ENCODE measurements at regions not wholly inside any gene's neighbourhood (a gene's known extent, or its start where the extent isn't known, plus 50 kb on each side); places are given as distances from the start of the nearest gene placed in this dataset.

DNA sequence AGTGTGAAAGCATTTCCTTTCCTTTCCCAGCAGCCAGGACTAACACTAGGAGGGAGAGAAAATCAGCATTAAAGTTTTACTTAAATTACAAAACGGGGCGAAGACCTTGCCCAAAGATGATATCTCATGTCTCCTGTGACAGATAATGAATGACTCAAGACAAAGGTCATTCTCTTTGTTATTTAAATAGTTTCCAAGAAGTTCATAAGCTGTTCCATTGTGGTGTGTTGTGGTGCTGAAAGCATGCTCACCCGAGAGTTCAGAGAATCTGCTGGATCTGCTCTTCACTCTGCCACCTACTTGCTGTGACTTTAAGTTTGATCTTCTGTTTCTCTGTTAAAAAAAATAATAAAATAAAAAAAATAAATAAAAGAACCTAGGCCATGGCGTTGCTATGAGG lies 265.9 kb upstream of the NR4A3 start:
- DNase-seq = no peak

DNA sequence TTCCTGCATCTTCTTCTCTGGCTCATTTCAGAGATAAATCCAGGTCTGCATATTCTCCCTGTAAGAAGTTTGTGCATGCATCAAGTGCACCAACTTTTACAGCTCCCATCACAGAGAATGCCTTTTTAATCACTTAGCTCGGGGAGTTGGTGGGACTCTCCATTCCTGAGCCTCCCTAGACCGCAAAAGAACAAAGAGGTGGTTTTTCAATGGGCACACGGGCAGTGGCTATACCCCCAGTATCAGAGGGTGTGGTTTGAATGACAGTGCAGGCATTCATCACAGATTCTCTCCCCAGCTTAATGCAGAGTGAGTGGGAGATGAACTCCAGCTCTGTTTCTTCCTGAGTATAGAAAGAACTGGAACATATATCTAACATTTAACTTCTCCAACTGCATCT lies 264.7 kb upstream of the NR4A3 start:
- DNase-seq = no peak

DNA sequence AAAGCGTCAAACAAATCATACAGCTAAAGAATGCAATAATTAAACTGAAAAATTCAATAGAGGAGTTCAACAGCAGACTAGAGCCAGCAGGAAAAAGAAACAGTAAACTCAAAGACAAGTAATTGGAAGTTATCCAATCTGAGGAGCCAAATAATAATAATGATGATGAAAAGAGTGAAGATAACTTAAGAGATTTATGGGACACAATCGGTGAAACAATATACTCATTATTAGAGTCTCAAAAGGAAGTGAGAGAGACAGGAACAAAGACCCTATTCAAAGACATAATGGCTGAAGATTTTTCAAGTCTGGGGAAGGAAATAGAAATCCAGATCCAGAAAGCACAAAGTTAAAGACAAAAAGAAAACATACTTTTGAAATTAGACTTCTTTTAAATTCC lies 263.9 kb upstream of the NR4A3 start:
- no peak for DNase-seq

DNA sequence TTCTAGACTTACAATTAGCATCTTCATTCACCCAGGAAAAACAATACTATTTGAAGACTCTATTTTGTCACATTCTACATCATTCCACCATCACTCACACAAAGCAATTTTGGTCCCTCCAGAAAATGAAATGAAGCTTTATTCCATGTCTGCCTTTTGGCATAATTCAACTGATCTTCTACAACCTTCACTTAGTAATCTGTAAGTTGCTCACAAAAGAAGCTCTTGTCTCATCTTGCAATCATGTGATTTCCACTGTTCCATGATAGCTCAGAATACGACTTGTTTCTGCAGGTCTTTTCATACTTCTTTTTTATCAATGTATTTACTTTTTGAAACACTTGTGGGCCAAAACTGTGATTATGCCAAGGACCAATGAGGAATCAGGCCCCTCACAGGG lies 261.9 kb upstream of the NR4A3 start:
- DNase-seq = no peak

DNA sequence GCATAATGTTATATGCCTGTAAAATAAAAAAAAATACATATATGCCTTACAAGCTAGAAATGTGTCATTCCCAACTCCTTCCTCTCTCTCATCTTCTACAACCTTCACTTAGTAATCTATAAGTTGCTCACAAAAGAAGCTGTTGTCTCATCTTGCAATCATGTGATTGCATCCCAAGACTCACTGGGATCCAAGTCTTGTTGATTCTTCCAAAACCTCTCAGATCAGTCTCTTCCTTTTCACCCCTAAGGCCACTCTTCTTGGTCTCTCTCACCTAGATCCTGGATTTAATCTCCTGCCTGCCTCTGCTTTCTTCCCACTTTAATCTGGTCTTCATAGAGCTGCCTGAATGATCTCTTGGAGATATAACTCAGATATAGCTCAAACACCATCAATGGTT lies 261.1 kb upstream of the NR4A3 start:
- no peak for DNase-seq

DNA sequence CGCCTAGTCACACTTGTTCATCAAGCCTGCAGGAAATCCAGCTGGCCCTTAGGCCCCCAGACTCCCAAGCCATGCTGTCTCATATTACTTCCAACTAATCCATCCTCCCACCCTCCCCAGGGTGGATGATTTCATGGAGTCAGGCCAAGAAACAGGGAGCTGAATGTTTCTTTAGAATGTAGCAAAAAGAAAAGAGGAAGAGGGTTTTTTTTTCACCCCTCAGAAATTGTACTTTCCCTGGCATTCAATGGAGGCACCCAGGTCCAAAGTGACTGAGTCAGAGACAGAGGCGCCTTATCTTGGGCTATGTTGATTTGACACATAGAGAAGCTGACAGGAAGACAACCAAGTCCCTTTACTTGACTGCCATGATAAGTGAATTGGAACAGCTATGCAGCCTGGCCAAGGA lies 260.2 kb upstream of the NR4A3 start:
- DNase-seq = no peak

DNA sequence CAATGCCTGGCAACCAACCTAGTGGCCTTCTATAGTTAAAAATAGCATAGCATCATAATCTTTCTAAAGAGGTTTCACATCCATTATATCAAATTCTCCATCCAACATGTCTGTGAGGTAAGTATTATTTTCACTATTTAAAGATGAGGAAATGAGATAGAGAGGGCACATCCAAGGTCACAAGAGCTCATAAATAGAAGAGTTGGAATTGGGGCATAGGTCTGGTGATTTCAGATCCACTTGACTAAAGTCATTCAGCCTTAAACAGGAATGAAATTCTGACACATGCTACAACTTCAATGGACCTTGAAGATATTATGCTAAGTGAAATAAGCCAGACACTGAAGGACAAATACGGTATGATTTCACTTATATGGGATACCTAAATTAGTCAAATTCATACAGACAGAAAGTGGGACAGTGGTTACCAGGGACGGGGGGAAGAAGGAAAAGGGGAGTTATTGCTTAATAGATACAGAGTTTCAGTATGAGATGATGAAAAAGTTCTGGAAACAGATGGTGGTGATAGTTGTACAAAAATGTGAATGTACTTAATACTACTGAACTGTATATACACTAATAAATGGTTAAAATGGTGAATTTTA lies 259.6 kb upstream of the NR4A3 start:
- no peak for DNase-seq

DNA sequence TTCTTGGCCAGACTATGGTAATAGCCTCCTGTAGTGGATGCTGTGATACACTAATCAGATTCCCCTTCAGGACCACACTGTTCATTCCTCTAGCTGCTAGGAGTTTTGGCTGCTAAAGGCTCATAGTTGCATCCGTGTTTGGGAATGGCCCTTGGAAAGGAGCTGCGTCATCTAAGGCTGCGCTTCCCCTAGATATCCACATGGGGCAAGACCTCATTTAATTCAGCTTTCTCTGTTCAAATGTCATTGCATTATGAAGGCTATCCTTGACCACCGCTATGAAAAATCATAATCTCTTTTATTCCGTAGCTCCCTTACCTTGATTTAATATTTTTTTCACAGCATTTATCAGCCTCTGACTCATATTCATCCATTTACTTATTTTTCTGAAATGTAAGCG lies 258.3 kb upstream of the NR4A3 start:
- DNase-seq = no peak

DNA sequence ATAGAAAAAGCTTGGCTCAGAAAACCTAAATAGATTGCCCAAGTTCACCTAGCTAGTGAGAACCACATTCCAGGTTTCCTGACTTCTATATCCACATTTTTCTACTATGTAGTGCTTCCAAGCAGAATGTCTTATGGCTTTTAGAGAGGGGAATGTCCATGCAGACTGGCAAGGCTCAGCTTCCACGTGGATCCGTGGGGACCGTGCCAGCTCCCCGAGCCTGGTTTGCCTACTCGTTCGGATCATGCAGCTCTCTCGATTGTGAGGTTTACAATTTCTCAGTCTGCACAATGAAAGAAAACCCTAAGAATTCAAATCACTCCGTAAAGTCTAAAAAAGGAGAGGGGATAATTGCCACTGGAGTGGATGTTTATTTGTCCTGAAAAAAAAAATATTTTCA lies 256.5 kb upstream of the NR4A3 start:
- no peak for DNase-seq

DNA sequence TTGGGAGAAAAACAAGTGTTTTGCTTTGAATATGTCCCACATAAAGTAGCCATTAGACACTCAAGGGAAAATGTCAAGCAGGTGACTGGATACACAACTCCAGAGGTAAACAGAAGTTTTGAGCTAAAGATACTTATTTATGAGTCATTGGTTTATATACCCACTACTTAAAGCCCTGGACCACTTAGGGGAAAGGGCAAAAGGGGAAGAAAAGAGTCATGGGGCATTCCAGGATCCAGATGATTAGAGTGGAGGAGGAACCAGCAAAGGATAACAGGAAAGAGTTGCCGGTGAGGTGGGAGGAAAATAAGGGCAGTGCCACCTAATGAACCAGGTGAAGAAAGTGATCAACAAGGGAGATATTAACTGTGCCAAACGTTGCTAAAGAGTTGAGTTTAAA lies 254.2 kb upstream of the NR4A3 start:
- no peak for DNase-seq

DNA sequence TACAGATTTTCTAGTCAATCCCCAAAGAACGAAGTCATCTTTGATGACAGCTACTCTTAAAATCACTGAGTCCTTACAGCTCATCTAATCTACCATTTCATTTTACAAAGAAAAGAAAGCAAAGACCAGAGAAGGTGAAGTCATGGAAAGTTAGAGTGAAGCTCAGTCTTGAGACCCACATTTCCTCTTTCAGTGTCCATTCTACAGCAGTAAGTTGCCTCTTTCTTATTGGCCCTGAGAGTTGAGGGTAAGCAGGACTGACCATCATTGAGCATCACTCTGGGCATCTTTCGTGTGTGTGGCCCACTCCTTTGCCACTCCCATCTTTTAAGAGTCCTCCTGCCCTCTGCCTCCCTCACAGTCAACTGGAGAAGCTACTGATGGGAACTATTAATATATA lies 251.8 kb upstream of the NR4A3 start:
- DNase-seq = no peak

DNA sequence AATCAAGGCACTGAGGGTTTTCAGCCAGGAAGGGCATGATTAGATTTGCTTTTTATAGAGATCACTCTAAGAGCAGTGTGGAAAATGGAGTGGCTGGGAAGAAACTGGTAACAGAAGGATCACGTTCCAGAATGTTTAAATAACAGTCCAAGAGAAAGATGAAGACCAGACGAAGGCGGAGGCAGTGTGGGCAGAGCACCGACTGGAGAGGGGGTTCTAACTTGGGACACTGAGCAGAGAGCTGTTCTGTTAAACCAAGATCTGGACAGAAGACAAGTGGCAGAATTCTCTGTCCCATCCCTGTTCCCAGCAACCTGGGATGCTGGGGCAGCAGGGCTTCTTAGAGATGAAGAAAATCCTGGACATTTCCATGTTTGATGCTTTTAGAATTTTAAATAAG lies 249.1 kb upstream of the NR4A3 start:
- no peak for DNase-seq

DNA sequence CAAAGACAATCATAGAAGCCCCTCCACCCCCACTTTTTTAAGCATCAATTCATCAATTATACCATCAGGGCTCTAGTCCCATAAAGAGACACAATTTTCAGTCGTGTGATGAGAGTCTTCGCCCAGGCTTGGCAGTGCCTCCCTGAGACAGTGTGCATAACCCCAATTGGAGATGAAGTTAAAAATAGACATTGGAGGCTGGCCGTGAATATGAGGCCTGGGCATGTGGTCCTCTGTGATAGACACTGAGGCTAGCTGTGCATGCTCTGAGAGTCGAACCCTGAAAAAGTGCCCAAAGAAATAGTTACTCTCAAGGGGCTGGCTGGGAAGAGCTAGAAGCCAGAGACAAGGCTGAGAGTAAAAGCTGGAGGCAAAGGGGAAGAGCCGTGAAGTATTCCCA lies 248.6 kb upstream of the NR4A3 start:
- no peak for DNase-seq

DNA sequence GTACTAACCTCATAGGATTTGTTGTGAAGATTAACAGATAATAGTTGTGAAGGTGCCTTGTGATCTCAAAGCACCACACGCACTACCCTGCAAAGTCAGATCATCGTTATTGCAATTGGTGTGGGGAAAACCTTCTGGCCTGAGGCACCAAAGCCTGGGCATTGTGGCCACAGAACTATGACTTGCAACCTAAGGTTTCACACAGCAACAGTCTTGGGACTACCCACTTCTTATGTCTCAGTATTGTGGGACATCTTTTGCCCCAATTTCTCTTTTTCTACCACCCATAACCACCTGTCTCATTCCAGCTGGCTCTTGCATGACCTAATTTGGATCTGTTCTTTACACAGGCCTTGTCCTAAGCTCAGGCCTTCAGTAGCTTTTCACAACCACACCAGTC lies 247.8 kb upstream of the NR4A3 start:
- DNase-seq = no peak

DNA sequence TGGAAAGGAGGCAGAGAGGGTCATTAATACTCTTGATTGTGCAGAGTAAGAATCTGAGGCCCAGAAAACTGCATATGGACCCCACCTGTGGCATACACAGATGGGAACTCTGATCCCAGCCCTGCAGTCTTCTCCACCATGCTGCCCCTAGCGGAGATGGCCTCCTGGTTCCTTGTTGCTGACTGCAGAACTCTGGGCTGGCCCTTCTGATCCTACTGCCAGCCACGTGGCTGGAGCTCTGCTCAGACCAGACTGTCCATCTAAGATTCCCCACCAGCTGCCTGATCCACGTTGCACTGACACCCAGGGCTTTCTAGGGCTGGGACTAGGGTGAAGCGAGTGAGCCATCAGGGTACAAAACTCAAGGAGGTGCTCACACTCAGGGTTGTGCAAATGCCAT lies 245.7 kb upstream of the NR4A3 start:
- no peak for DNase-seq

DNA sequence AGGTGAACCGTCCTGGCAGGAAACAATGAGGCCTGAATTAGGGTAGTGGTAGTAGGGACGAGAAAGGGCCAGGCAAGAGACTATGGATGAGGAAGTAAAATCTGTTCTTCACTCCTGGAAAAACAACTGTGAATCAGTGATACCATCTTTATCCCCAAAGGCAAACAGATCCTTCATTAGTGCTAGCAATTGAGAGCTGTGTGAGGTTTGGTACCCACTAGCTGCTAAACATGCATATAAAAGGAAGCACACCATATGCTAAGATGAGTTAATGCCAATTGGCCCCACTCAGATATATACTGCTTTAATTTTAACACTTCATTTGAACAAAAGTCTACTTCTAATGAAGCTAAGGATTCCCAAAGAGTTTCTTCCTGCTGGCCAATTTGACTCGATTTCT lies 244.8 kb upstream of the NR4A3 start:
- no peak for DNase-seq

DNA sequence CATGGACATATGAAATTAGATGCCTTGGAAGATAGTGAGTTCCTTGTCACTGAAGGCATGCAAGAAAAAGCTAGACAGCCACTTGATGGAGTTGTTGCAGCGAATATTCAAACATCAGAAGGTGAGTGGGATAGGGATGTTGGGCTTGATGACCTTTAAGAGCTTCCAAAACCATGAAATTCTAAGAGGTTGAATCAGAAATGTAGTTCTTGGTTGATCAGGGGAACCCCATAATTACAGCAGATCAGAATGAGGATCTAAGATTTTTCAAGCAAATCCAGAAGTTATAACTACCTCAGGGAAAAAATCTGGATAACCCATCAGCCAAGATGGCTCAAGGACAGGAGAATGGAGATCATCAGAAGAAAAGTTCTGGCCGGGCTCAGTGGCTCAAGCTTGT lies 244.3 kb upstream of the NR4A3 start:
- no peak for DNase-seq

DNA sequence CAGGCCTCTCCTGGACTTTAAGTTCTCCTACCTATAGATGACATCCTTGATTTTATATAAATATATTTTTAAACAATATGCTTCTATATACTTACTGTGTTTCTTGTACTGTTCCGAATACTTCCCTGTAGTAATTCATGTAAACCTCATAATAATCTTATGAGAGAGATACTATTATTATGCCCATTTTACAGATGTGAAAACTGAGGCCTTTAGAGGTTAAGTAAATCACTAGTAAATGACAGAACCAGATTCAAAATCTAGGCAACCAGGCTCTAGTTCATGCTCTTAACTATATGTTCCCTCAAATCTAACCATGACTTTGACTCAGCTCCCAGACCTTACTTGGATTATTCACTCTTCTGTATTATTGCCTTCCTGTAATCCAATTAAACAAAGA lies 243.0 kb upstream of the NR4A3 start:
- no peak for DNase-seq

DNA sequence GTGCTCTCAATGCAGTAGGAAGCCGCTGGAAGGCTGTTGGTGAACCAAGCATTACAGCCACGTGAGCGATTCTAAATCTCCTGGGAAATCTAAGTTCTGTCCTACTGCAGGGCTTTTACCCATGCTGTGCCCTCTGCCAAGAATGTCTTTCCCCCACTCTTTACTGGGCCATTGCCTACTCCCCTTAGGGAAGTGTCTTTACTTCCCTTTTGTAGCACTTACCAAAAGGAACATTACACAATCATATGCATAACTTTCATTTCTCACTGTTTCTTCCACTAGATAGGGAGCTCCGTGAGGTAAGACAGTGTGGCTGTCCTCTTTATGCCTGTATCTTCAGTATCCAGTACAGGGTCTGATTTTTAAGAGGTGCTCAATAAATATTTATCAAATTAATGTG lies 241.7 kb upstream of the NR4A3 start:
- no peak for DNase-seq

DNA sequence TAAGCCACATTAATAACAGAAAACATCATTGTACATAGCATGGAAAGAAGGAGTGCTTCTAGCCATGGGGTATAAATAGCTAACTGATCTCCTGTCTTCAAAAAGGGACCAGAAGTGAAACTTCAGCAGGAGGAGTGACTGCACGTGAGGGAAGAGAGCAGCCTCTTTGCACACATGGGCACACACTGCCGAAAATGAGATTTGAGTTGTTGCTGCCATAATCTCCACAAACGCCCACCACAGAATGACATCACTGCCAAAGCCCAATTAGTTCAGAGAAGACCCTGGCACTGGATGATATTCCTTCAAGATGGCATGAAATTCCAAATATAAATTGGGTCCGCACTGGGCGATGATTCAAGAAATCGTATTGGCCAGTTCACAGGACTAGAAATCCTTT lies 238.9 kb upstream of the NR4A3 start:
- DNase-seq = no peak

DNA sequence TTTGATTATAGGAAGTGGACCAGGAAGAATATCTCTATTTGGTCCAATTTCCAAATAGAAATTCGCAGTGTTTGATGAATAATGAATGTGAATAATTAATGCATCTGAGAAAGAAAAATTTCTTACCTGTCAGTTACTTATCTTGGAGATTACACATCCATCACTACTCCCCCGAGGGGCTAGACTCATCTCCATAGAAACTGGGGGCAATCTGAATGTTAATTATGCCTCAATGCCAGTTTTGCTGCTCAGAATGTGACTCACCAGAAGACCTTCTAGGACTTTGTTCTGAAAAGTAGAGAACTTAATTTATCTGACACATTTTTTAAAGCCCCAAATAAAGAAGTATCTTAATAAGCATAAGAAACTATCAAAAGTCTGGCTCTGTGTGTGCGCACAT lies 233.4 kb upstream of the NR4A3 start:
- DNase-seq = no peak

DNA sequence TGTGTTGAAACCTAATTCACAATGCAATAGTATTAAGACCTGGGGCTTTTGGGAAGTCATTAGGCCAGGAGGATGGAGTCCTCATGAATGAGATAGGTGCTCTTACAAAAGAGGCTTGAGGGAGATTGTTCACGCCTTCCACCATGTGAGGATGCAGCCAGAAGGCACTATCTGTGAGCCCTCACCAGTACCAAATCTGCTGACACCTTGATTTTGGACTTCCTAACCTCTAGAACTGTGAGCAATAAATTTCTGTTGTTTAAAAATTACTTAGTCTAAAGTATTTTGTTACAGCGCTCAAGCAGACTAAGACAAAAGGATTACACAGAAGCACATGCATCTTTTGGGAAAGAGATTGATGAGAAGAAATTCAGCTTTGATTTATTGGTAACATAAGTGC lies 232.9 kb upstream of the NR4A3 start:
- DNase-seq = no peak

DNA sequence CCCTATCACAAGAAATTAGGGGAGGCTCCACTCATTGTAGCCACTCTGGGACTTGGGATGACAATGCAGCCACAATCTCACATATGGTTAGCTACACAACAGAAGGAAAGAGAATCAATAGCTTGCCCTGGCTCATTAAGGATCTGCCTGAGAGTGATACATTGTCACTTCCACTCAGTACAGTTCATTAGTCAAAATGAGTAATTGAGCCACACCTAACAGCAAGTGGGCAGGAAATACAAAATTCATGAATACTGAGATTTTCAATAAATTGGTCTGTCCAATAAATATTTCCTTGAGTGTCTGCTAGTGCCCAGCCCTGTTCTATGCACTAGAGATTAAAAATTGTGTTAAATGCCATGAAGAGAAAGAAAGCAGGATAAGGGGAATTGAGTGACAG lies 231.3 kb upstream of the NR4A3 start:
- DNase-seq = no peak

DNA sequence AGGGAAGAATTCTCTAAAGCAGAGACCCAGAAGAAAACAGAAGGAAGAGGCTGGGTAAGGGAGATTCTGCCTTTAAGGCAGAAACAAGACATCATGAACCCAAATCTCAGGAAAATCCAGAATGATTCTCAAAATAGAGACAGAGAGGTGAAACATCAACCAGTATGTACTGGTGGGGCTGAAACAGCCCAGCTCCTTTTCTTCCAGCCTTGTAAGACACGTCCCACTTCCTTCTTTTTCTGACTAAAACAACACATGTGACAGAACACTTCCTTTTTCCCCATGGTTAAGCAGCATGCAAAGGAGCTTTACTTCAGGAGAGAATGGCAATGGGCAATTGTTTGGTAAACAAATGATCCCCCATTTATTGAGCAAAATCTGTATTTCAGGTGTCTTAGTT lies 230.8 kb upstream of the NR4A3 start:
- no peak for DNase-seq

DNA sequence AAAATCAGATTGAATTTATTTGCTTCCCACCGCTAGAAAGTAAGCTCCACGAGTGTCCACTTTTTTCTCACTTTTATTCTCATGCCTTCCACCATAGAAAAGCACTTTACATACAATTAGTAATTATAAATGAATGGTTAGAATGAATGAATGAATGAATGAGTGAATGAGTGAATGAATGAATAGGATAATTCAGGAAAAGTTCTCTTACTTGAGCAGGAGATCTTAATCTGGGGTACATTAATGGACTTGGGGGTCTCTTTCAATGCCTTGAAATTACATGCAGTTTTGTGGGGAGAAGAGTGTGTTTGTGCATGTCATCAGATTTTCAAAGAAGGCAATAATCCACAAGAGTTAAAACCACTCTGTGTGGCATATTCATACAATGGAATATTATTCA lies 229.9 kb upstream of the NR4A3 start:
- DNase-seq = no peak
